Testis (tissue), 2 donors: ENCODE measurements at regions not wholly inside any gene's neighbourhood (a gene's known extent, or its start where the extent isn't known, plus 50 kb on each side); places are given as distances from the start of the nearest gene placed in this dataset.

ENCODE experiments used
- POLR2A ChIP-seq: fragments of 450-650 bp; IDR thresholded peaks from one replicate; pipeline ENCODE4 v1.6.1; 2017; ENCODE audit warnings: antibody characterized with exemption, mild to moderate bottlenecking, moderate library complexity
- TF ChIP-seq, protein P1 (sequence below), 3 experiments: fragments of 450-650 bp in 2 of 3; fragments of 200-600 bp in 1 of 3; sonication (generic) in 1 of 3; IDR thresholded peaks; one replicate each; pipeline ENCODE4 v1.5.1; 2016 to 2019; ENCODE audit warnings: antibody characterized with exemption in 3 of 3, mild to moderate bottlenecking in 2 of 3, moderate library complexity in 1 of 3

DNA sequence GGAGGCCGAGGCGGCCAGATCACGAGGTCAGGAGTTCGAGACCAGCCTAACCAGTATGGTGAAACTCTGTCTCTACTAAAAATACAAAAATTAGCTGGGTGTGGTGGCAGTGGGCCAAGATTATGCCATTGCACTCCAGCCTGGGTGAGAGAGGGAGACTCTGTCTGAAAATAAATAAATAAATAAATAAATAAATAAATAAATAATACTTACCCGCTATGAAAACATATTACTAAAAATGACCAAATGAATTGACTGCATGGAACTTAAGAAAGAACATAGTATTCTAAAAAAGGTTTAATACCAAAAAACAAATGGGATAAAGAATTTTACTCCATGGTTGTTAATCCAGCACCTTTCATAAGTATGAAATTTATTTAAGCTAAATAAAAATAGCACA lies 305.0 kb downstream of the GATA3 start:
- TF ChIP-seq, protein P1, sequence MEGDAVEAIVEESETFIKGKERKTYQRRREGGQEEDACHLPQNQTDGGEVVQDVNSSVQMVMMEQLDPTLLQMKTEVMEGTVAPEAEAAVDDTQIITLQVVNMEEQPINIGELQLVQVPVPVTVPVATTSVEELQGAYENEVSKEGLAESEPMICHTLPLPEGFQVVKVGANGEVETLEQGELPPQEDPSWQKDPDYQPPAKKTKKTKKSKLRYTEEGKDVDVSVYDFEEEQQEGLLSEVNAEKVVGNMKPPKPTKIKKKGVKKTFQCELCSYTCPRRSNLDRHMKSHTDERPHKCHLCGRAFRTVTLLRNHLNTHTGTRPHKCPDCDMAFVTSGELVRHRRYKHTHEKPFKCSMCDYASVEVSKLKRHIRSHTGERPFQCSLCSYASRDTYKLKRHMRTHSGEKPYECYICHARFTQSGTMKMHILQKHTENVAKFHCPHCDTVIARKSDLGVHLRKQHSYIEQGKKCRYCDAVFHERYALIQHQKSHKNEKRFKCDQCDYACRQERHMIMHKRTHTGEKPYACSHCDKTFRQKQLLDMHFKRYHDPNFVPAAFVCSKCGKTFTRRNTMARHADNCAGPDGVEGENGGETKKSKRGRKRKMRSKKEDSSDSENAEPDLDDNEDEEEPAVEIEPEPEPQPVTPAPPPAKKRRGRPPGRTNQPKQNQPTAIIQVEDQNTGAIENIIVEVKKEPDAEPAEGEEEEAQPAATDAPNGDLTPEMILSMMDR (IDR thresholded peaks at IDR 0.05), result no peak
- TF ChIP-seq POLR2A, result no peak
